ENCODE measurements at regions not wholly inside any gene's neighbourhood (a gene's known extent, or its start where the extent isn't known, plus 50 kb on each side); places are given as distances from the start of the nearest gene placed in this dataset.

DNA sequence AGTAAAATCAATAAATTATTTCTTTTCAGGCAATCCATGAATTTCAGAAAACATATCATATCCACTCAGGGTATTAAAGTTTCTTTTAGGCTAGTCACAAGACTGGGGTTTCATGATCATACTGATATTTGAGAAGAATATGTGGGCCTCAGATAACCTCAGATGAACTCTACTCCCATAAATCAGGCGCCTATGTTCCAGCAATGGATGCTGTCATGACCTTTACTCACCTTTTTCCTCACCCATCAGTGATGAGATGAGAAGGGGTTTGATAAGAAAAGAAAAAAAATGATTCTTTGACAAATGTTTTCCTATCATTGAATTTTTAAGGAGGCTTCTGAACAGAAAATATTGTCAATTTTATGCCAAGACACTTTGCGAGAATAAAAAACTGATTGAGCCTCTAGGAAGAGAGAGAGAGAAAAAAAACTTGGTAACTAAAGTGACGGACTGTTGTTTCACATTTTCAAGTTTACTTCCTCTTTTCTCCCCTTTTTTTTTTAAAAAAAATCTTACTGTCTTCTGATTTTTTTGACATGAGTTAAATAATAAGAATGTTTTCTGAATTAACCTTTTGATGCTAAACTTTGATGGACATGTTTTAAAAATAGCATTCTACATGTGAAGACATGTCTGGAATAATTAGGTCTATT, 309.1 kb upstream of the MAP2 start:
- no peaks in the 10 kb centered on the region for H3K79me2 ChIP-seq (ENCODE audit: insufficient read depth, low read length)
- no peak overlapping the region for H2AK5ac ChIP-seq (ENCODE audit: insufficient read length, low read length)
- no peak overlapping the region for H3K27ac ChIP-seq (ENCODE audit: insufficient read length, low read depth, low read length)
- H3K27ac Mint-ChIP-seq, result no peak overlapping the region
- no peak overlapping the region for H3K14ac ChIP-seq (ENCODE audit: insufficient read depth, low read length)
- no peak overlapping the region for H2BK20ac ChIP-seq (ENCODE audit: low read depth, low read length, poor library complexity, severe bottlenecking)
- no peak overlapping the region for H3K4ac ChIP-seq (ENCODE audit: low read depth, low read length)
- H4K5ac ChIP-seq (ENCODE audit: insufficient read length, low read depth, low read length), result no peak overlapping the region
- H3K4me3 Mint-ChIP-seq, result no peak overlapping the region
- H2BK5ac ChIP-seq (ENCODE audit: insufficient read length, low read length), result no peak overlapping the region
- no peak overlapping the region for H2AFZ ChIP-seq (ENCODE audit: low read length)
- no peaks in the 10 kb centered on the region for H3K23me2 ChIP-seq (ENCODE audit: insufficient read length, low read depth, low read length, poor library complexity, severe bottlenecking)
- peaks cover 35 to 41% of the 10 kb centered on the region in 2 experiments for H3K4me1 Mint-ChIP-seq
- H2BK12ac ChIP-seq (ENCODE audit: insufficient read length, low read depth, low read length), result no peak overlapping the region
- no peak overlapping the region for H3T11ph ChIP-seq (ENCODE audit: low read length)
- no peaks in the 10 kb centered on the region for H4K20me1 ChIP-seq (ENCODE audit: control insufficient read depth, insufficient read depth, insufficient read length)
- peaks cover 0 to 1% (median 0%) of the 10 kb centered on the region in 3 experiments; a peak in 1 of 7 replicates for H3K36me3 Mint-ChIP-seq (ENCODE audit: insufficient read depth in 1 of 3, low read depth in 3 of 3)
- WGBS (ENCODE audit: extremely low coverage, insufficient read length, low lambda C conversion rate), result no CpG with 5 or more reads among the region's 3 CpGs
- H3K79me1 ChIP-seq (ENCODE audit: insufficient read depth, low read depth, low read length, poor library complexity, severe bottlenecking), result no peaks in the 10 kb centered on the region
- no peak overlapping the region for H4K91ac ChIP-seq (ENCODE audit: insufficient read length, low read depth, low read length)
- no peak overlapping the region for H3K18ac ChIP-seq (ENCODE audit: insufficient read length, low read depth, low read length)
- H3K9ac ChIP-seq (ENCODE audit: extremely low read depth, insufficient read length, low read length), result no peak overlapping the region
- no peaks in the 10 kb centered on the region for H3K9me3 ChIP-seq (ENCODE audit: control insufficient read depth, low read depth, low read length)
- TF ChIP-seq, protein P1, sequence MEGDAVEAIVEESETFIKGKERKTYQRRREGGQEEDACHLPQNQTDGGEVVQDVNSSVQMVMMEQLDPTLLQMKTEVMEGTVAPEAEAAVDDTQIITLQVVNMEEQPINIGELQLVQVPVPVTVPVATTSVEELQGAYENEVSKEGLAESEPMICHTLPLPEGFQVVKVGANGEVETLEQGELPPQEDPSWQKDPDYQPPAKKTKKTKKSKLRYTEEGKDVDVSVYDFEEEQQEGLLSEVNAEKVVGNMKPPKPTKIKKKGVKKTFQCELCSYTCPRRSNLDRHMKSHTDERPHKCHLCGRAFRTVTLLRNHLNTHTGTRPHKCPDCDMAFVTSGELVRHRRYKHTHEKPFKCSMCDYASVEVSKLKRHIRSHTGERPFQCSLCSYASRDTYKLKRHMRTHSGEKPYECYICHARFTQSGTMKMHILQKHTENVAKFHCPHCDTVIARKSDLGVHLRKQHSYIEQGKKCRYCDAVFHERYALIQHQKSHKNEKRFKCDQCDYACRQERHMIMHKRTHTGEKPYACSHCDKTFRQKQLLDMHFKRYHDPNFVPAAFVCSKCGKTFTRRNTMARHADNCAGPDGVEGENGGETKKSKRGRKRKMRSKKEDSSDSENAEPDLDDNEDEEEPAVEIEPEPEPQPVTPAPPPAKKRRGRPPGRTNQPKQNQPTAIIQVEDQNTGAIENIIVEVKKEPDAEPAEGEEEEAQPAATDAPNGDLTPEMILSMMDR (conservative IDR thresholded peaks at IDR 0.05), result no peak
- no peaks in the 10 kb centered on the region for H3K27me3 Mint-ChIP-seq (ENCODE audit: low read depth)
- H2BK15ac ChIP-seq (ENCODE audit: low read depth, low read length), result no peak overlapping the region
- H3K56ac ChIP-seq (ENCODE audit: insufficient read length, low read depth, low read length), result no peak overlapping the region
- H4K8ac ChIP-seq (replicated peaks; ENCODE audit: insufficient read length, low read depth, low read length), result no peak overlapping the region
- no peaks in the 10 kb centered on the region for H3K9me3 Mint-ChIP-seq
- no peaks in the 10 kb centered on the region for H3K27me3 ChIP-seq (ENCODE audit: insufficient read depth, low read length)
- H3K23ac ChIP-seq (ENCODE audit: insufficient read length, low read depth, low read length), result no peak overlapping the region
- DNase-seq, result no peak
- peaks cover 6% of the 10 kb centered on the region; the same call in 1 of the 2 replicates for H3K4me1 ChIP-seq (ENCODE audit: insufficient read depth, low read length)
- no peak overlapping the region for H2BK120ac ChIP-seq (ENCODE audit: low read depth, low read length, poor library complexity, severe bottlenecking)
- H3K4me2 ChIP-seq (ENCODE audit: insufficient read depth, insufficient read length, low read length), result no peak overlapping the region

Data from H9 (cell line).